Body of pancreas (tissue), 4 donors: ENCODE measurements at regions not wholly inside any gene's neighbourhood (a gene's known extent, or its start where the extent isn't known, plus 50 kb on each side); places are given as distances from the start of the nearest gene placed in this dataset.

Experiments
- CTCF ChIP-seq, 7 experiments: fragments of 450-650 bp in 4 of 7; fragments of 200-600 bp in 3 of 7; sonication (generic) in 3 of 7; IDR thresholded peaks; one replicate each; pipeline ENCODE4 v1.5.1; 2016 to 2019; ENCODE audit warnings: antibody characterized with exemption in 7 of 7
- POLR2A ChIP-seq, 3 donors: fragments of 450-650 bp; IDR thresholded peaks; one replicate each; pipeline ENCODE4 v1.6.1; 2016; ENCODE audit warnings: antibody characterized with exemption in 3 of 3, mild to moderate bottlenecking in 2 of 3

- TF ChIP-seq CTCF (IDR thresholded peaks at IDR 0.05): no peak
- no peak for TF ChIP-seq POLR2A (IDR thresholded peaks at IDR 0.05)
These were observed 346.7 kb upstream of the PTGER4 start for GRCh38 chr5:40332970-40333369.
